ENCODE measurements at regions not wholly inside any gene's neighbourhood (a gene's known extent, or its start where the extent isn't known, plus 50 kb on each side); places are given as distances from the start of the nearest gene placed in this dataset.

DNA sequence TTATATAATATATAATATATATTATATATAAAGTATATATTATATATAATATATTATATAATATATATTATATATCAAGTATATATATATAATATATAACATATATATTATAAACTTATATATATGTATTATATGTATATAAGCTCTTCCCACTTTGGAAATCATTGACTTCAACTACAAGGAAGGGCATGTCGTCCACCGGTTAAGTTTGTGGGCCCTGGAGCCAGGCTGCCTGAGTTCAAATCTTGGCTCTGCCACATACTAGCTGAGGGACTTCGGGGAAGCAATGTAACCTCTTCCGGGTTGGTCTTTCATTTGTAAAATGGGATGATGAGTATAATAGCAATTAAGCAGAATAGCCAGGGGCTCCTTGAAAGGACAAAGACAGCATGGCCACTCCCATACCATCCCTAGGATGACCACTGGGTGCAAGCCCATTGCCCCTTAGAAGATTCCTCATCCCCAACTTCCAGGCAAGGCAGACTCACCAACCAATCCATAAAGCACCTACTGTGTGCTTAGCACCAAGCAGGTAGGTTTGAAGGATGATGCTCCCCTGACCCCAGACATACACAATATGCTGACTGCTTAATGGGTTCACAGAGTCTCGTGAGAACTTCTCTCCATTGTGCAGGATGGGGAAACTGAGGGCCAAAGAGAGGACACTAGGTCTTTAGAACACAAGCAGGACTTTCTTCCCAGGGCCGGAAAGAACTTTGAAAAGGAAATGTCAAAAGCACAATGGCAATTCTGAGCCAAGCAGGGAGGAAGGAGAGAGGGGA lies 163.2 kb downstream of the MRPL14 start:
- Histone ChIP-seq H3K4me1 (no peaks in the 10 kb centered on the region), H3K4me3 (no peak overlapping the region), H3K27me3 (no peaks in the 10 kb centered on the region), H3K27ac (no peak overlapping the region), H3K36me3 (no peaks in the 10 kb centered on the region), H3K9me3 (no peaks in the 10 kb centered on the region)
- intact Hi-C loops (cut with DNase I; ENCODE audit: low total_unique reads) = no loop called here
- no peak for DNase-seq
- 65 to 87% (median 83%) methylated on average over 6 of the region's 6 CpGs for WGBS, 5 donors
- TF ChIP-seq EP300 (IDR thresholded peaks at IDR 0.05) (no peak), POLR2A (IDR thresholded peaks at IDR 0.05) (no peak), POLR2AphosphoS5 (IDR thresholded peaks at IDR 0.05) (no peak)

DNA sequence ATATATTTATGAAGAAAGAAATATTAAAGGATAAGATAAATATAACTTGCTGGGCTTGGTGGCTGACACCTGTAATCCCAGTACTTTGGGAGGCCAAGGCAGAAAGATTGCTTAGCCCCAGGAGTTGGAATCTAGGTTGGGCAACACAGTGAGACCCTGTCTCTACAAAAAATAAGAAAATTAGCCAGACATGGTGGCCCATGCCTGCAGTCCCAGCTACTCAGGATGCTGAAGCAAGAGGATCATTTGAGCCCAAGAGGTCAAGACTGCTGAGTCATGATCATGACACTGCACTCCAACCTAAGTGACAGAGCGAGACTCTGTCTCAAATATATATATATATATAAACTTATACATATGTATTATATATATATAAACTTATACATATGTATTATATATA lies 164.0 kb downstream of the MRPL14 start:
- Histone ChIP-seq H3K4me3 (no peak overlapping the region), H3K27ac (no peak overlapping the region), H3K9me3 (no peaks in the 10 kb centered on the region), H3K36me3 (no peaks in the 10 kb centered on the region), H3K4me1 (no peaks in the 10 kb centered on the region), H3K27me3 (no peaks in the 10 kb centered on the region)
- intact Hi-C loops (cut with DNase I; ENCODE audit: low total_unique reads) = no loop called here
- 85 to 100% (median 98%) methylated on average over 1 of the region's 1 CpG for WGBS, 5 donors
- TF ChIP-seq EP300 (IDR thresholded peaks at IDR 0.05) (no peak), CTCF (IDR thresholded peaks at IDR 0.05) (no peak), POLR2A (IDR thresholded peaks at IDR 0.05) (no peak), POLR2AphosphoS5 (IDR thresholded peaks at IDR 0.05) (no peak)
- DNase-seq = no peak

GRCh38 chr6:43962458-43962857 lies 164.8 kb downstream of the MRPL14 start:
- H3K4me3 ChIP-seq = no peak overlapping the region
- H3K27ac ChIP-seq = no peak overlapping the region
- H3K4me1 ChIP-seq = peaks cover 0 to 3% (median 0%) of the 10 kb centered on the region in 4 donors
- no peaks in the 10 kb centered on the region for H3K36me3 ChIP-seq
- intact Hi-C loops (cut with DNase I; ENCODE audit: low total_unique reads) = no loop called here
- 90 to 95% (median 92%) methylated on average over 5 of the region's 5 CpGs for WGBS, 5 donors
- DNase-seq = no peak
- H3K27me3 ChIP-seq = no peaks in the 10 kb centered on the region
- TF ChIP-seq POLR2A (IDR thresholded peaks at IDR 0.05) = no peak
- no peak for TF ChIP-seq POLR2AphosphoS5 (IDR thresholded peaks at IDR 0.05)
- TF ChIP-seq EP300 (IDR thresholded peaks at IDR 0.05) = no peak
- no peak for TF ChIP-seq CTCF (IDR thresholded peaks at IDR 0.05)
- H3K9me3 ChIP-seq = no peaks in the 10 kb centered on the region

GRCh38 chr6:43957273-43957672 lies 170.0 kb downstream of the MRPL14 start:
- intact Hi-C loops (cut with DNase I; ENCODE audit: low total_unique reads) = no loop called here
- 26 to 53% (median 34%) methylated on average over 3 of the region's 3 CpGs for WGBS, 5 donors
- TF ChIP-seq POLR2AphosphoS5 (IDR thresholded peaks at IDR 0.05) (no peak), CTCF (IDR thresholded peaks at IDR 0.05) (no peak), EP300 (IDR thresholded peaks at IDR 0.05) (no peak), POLR2A (IDR thresholded peaks at IDR 0.05) (no peak)

DNA sequence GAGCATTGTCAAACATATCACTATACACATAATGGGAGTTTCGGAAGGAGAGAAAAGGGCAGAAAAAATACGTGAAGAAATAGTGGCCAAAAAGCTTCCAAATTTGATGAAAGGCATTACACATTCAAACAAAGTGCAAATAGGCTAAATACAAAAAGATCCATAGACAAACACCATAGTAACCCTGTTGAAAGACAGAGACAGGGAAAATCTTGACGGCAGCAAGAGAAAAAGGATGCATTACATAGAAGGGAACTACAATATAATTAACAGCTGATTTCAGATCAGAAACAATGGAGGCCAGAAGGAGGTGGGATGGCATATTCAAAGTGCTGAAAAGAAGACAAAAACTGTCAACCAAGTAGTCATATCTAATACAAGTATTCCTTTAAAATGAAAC lies 170.8 kb downstream of the MRPL14 start:
- no peak for DNase-seq
- peaks cover 0 to 10% (median 1%) of the 10 kb centered on the region in 4 donors for H3K4me1 ChIP-seq
- H3K36me3 ChIP-seq = no peaks in the 10 kb centered on the region
- H3K4me3 ChIP-seq = no peak overlapping the region
- H3K27me3 ChIP-seq = peaks cover 0 to 12% (median 0%) of the 10 kb centered on the region in 3 donors
- intact Hi-C loops (cut with DNase I; ENCODE audit: low total_unique reads) = no loop called here
- no peaks in the 10 kb centered on the region for H3K9me3 ChIP-seq
- WGBS, 5 donors = 83 to 98% (median 94%) methylated on average over 3 of the region's 3 CpGs
- no peak overlapping the region for H3K27ac ChIP-seq
- TF ChIP-seq EP300 (IDR thresholded peaks at IDR 0.05) (no peak), CTCF (IDR thresholded peaks at IDR 0.05) (no peak), POLR2A (IDR thresholded peaks at IDR 0.05) (no peak), POLR2AphosphoS5 (IDR thresholded peaks at IDR 0.05) (no peak)

More at GRCh38 chr6:43957273-43957672, 170.0 kb downstream of the MRPL14 start:
- Histone ChIP-seq H3K4me3 (no peak overlapping the region), H3K4me1 (peaks cover 0 to 10% (median 0%) of the 10 kb centered on the region in 4 donors), H3K27ac (no peak overlapping the region), H3K36me3 (no peaks in the 10 kb centered on the region), H3K27me3 (peaks cover 0 to 12% (median 0%) of the 10 kb centered on the region in 3 donors), H3K9me3 (no peaks in the 10 kb centered on the region)
- no peak for DNase-seq
